A549 (cell line): ENCODE measurements at regions not wholly inside any gene's neighbourhood (a gene's known extent, or its start where the extent isn't known, plus 50 kb on each side); places are given as distances from the start of the nearest gene placed in this dataset.

Experiments
- BHLHE40 ChIP-seq: IDR thresholded peaks from 2 replicates; pipeline ENCODE4 v1.6.1; 2012; ENCODE audit warnings: low read depth, low read length, inconsistent platforms
- JUN ChIP-seq, 2 experiments: fragments of >200 bp; sonication (Bioruptor Twin); formaldehyde crosslinking; IDR thresholded peaks; 2 replicates in 1 of 2; 3 replicates in 1 of 2; pipeline ENCODE4 v1.6.1; 2016 to 2017
- RAD21 ChIP-seq, 2 experiments: fragments of >200 bp in 1 of 2; sonication (Bioruptor Twin) in 1 of 2; formaldehyde crosslinking in 1 of 2; IDR thresholded peaks in 1 of 2; conservative IDR thresholded peaks in 1 of 2; 2 replicates in 1 of 2; 3 replicates in 1 of 2; pipeline ENCODE4 v1.6.1; 2012 to 2018; ENCODE audit warnings: inconsistent platforms in 1 of 2
- RFX5 ChIP-seq: fragments of 450-650 bp; IDR thresholded peaks from 2 replicates; pipeline ENCODE4 v1.7.1; 2014; ENCODE audit warnings: antibody characterized with exemption, mild to moderate bottlenecking, moderate library complexity
- TF ChIP-seq, protein P1 (sequence below): fragments of >200 bp; sonication (Bioruptor Twin); formaldehyde crosslinking; IDR thresholded peaks from 3 replicates; pipeline ENCODE4 v1.5.1; 2016

DNA sequence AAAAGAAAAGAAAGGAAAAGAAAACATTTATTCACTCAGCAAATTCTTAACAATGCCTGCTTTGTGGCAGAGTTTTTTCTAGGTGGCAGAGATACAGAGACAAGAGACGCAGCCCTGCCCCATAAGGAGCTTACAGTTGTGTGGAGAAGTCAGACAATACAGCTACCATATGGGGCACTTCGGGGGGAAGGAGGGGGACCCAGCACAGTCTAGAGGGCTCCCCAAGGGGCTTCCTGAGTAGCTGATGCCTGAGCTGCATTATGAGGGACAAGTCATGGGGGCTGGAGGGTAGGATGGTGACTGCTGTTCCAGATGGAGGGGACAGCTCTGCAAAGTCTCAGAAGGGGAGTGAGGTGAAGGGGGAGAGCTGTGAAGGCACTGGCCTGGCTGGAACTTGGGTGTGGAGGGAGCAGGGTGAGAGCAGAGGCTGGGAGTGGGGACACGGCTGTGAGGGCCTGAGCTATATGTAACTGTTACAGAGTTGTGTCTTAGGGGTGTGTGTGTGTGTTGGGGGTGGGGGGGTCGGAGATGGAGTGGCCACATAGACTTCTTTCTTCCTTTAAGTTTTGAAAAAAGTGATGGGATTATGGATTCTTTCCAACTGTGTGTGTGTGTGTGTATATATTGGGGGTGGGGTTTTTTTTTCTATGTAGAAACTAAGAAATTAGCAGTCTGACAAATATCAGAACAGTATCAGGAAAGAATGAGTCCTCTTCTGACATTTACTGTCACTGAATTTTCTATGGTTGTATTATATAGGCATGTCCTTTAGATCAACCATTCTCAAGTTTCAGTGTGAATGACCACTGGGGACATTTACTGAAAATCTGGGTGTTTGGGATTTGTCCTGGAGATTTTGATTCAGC is 66.0 kb upstream of the HAAO start:
- TF ChIP-seq, protein P1, sequence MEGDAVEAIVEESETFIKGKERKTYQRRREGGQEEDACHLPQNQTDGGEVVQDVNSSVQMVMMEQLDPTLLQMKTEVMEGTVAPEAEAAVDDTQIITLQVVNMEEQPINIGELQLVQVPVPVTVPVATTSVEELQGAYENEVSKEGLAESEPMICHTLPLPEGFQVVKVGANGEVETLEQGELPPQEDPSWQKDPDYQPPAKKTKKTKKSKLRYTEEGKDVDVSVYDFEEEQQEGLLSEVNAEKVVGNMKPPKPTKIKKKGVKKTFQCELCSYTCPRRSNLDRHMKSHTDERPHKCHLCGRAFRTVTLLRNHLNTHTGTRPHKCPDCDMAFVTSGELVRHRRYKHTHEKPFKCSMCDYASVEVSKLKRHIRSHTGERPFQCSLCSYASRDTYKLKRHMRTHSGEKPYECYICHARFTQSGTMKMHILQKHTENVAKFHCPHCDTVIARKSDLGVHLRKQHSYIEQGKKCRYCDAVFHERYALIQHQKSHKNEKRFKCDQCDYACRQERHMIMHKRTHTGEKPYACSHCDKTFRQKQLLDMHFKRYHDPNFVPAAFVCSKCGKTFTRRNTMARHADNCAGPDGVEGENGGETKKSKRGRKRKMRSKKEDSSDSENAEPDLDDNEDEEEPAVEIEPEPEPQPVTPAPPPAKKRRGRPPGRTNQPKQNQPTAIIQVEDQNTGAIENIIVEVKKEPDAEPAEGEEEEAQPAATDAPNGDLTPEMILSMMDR, result no peak
- no peak for TF ChIP-seq RAD21 (conservative IDR thresholded peaks at IDR 0.05 in 1 of 2, IDR thresholded peaks at IDR 0.05 in 1 of 2)
- TF ChIP-seq JUN (IDR thresholded peaks at IDR 0.05), result no peak
- TF ChIP-seq BHLHE40, result no peak
- no peak for TF ChIP-seq RFX5
